ENCODE measurements at regions not wholly inside any gene's neighbourhood (a gene's known extent, or its start where the extent isn't known, plus 50 kb on each side); places are given as distances from the start of the nearest gene placed in this dataset.
"Not testable (repeated sequence)": the region's sequence is repeated elsewhere in the genome, so short reads cannot be mapped to it uniquely, and the experiment has no call there.

DNA sequence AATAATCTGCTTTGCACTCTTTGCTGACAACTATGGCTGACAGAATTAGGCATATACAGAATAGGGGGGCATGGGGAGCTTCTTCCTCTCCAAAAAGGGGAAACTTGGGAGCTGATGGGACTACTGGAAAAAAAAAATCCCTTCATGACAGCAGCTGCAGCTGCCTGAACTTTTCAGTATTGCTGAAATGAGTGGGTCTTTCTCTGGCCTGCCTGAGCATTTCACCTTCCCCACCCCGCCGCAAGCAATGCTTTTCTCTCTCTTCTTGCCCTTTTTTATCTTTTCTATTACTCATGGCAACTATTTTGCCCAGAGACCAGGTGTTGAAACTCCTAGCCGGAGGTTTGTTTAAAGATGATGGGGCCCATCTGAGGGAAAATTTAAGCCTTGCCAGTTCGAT is 244.9 kb downstream of the SEMA3D start:
- DNase-seq (ENCODE audit: low spot score): no peak

DNA sequence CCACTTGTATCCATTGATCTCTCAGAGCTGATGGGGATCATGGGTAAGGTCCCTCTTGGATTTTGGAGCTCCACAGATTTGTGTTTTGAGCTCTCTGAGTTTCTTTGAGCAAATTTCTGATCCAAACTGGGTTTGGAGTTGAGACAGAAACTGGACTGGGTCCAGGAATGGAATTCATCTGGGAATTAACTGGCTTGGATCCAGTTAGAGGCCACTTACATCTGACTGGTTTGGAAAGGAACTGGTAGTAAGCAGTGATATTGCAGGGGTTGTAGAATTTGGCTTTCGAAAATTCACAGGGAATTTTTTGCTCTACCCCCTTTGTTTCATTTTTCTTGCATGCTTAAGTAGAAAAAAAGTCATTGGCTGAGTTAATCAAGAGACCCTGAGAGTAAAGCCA is 245.6 kb downstream of the SEMA3D start:
- no peak for DNase-seq (ENCODE audit: low spot score)

DNA sequence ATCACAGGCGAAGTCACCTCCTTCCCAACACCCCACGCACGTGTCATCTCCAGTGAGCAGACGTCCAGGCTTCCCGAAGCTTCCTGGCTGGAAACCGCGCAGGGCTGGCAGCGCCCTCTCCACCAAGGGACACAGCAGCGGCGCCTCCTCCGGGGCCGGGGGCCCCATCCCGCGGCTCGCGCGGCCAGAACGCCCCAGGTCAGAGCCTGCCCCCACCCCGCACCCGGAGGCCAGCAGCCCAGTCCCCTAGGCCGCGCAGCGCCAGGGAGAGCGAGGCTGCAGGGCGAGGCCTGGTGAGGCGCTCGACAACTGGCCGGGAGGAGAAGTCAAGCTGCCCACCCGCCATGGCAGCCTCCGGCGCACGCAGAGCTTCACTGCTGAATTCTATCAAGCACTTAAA is 247.0 kb downstream of the SEMA3D start:
- DNase-seq (ENCODE audit: low spot score): no peak

DNA sequence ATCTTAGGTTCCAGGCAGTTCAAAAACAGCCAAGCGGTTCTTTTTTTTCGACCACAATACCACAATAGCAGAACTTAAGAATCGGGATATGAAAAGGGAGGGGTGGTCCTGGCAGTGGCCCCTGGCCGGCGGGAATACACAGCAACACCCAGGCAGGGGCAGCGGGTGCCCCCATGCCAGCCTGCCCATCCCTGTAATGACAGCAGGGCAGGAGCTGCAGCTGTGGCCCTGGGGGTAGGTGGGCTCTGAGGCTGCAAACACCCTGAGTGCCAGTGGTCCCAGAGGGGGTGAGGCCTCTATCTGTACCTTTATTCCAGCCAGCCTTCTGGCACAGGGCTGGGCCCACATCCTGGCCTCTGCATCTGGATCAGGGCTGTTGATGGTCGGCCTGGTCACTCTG is 247.4 kb downstream of the SEMA3D start:
- no peak for DNase-seq (ENCODE audit: low spot score)

DNA sequence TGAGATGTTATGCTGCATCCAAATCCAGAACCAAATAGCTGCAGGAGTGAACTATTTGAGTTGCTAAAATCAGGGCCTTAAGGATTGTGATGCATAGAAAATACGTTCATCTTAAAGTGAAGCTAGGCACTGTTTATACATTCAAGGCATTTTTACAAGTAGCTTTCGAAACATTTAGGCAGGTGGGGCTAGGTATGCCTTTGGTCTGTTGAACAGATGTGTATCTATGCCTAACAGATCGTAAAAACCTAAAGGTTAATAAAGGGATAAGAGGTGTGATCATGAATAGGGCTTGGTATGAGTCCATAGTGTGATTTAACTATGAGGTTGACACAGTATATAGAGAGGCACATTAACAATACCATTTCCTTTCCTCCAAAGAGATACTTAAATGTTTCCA is 262.5 kb downstream of the SEMA3D start:
- no peak for DNase-seq (ENCODE audit: low spot score)

DNA sequence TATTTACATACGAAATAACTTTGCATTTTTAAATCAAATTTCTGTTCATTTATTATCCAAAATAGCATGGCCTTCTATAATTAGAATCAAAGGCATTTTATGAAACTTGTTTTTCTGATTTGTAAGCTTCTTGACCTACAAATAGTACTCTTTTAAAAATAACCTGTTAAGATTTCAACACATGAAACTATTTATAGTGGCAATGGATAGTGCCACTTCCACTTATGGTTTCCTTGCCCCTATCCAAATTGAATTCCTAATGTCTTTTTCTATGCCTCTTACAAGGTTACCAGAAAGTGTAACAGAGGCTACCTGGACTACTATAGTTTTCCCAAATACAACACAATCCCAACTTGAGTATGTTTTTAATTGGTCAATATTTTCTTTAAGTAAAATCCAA is 263.5 kb downstream of the SEMA3D start:
- no peak for DNase-seq (ENCODE audit: low spot score)

DNA sequence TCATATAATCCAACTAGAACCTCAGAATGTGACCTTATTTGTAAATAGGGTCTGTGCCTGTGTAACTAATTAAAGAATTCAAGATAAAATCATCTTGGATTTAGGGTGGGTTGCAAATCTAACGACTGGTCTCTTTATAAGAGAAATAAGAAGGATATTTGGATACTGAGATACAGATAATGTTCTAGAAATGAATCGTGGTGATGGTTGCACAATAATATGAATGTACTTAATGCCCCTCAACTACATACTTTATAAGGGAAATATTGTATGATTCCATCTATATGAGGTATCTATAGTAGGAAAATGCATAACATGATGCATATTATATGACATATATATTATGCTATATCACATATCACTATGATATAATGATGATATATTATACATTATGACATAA is 265.7 kb downstream of the SEMA3D start:
- DNase-seq (ENCODE audit: low spot score): no peak

DNA sequence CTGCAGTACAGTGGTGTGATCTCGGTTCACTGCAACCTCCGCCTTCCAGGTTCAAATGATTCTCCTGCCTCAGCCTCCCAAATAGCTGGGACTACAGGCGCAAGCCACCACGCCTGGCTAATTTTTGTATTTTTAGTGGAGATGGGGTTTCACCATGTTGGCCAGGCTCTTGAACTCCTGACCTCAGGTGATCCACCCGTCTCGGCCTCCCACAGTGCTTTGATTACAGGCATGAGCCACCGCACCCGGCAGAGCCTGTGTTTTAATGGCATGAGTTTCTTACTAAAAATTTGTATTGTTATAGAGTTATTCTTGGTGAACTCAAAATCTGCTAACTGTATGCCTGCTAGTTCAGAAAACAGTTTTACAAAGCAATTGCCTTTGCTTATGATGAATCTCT is 269.9 kb downstream of the SEMA3D start:
- not testable (repeated sequence) for DNase-seq (ENCODE audit: low spot score)

DNA sequence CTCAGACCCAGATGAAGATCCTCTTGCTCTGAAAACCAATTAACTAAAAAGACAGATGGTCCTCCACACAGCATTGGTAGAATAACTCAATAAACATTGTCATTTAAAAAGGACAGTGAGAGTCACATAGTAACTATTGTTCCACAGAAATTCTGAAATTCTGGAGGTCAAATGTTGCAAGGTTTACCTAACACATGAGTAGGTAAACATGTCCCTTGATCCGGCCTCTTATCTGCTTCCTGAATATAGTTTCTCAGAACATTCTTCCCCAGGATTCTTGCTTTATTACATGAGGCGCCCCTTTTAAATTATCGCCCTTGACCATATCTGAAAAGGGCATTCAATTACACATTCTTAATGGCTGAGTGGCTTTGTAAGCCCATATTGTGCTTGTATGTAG is 270.7 kb downstream of the SEMA3D start:
- no peak for DNase-seq (ENCODE audit: low spot score)

DNA sequence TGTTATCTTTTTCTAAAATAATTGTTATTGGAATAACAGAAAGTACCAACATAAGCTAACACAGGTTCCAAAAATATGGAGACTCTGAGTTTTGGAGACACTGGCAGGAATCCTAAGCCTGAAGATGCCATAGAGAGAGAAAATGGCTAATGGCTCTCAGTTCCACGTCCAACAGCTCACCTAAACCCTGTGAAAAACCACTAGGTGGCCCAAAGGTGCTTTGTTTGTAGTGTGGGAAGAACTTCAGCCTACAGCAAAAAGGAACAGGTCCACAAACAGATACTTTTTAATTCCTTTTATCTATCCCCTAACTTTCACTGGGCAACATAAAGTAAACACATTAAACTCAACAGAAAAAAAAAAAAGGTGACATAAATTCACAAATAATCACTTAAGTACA is 272.3 kb downstream of the SEMA3D start:
- no peak for DNase-seq (ENCODE audit: low spot score)

DNA sequence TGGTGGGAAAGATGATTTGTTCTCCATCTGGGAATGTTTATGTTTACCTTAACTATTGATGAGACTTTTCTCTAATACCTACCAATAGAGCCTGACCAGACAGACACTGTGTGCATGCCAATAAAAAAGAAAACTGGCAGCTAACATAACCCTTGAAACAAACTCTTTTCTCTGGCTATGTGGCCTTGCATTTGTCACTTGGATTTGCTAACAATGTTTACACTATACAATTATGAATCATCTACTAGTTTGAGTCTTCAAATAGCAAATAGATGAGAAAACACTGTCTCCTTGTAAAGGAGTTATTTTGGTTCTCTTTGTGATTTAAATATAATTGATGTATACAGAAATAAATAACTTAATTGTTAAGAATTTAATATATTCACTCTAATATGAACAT is 273.1 kb downstream of the SEMA3D start:
- DNase-seq (ENCODE audit: low spot score): no peak

DNA sequence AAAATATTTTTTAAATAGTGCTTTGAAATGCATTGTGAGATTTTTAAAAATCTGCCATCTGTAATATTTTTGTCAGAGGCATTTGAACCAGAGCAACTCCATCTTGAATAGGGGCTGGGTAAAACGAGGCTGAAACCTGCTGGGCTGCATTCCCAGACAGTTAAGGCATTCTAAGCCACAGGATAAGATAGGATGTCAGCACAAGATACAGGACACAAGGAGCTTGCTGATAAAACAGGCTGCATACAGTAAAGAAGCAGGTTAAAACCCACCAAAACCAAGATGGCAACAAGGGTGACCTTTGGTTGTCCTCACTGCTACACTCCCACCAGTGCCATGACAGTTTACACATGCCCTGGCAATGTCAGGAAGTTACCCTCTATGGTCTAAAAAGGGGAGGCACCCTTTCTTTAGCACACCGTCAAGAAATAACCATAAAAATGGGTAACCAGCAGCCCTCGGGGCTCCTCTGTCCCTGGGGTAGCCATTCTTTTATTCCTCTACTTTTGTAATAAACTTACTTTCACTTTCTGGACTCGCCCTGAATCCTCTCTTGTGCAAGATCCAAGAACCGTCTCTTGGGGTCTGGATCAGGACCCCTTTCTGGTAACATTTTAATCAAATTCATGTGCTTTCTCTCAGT is 273.7 kb downstream of the SEMA3D start:
- DNase-seq (ENCODE audit: low spot score): no peak

DNA sequence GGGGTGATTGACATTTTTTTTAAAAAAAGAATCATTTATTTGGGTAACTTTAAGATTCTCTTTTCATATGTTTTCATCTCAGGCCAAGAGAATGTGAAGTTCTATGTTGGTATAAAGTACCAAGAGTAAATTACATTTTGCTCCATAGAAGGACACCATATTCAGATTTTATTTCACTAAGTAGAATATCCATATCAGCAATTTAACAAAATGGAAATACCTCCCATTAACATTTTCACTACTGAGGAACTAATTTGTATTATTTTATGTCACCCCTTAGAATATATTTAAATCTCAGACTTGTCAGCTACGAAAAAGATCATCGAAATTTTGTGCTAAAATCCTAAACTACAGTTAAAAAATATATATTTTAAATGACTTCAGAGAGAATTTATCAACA is 274.3 kb downstream of the SEMA3D start:
- no peak for DNase-seq (ENCODE audit: low spot score)

DNA sequence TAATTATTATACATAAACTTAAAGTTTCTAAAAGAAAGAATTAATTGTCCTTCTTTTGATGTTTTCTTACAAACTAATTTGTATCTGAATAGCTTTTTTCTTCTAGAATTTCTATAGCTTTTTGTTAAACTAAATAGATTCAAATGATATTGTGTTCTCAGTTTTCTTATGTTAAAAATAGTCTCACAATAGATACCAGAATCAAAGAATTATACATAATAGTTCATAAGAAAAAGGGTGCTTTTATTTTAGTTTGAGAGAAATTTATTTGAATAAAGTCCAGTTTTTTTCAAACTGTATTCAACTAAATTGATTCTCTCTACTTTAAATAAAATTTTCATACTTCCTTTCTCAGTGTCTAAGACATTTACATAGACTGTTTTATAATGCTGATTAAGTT is 274.8 kb downstream of the SEMA3D start:
- DNase-seq (ENCODE audit: low spot score): no peak

DNA sequence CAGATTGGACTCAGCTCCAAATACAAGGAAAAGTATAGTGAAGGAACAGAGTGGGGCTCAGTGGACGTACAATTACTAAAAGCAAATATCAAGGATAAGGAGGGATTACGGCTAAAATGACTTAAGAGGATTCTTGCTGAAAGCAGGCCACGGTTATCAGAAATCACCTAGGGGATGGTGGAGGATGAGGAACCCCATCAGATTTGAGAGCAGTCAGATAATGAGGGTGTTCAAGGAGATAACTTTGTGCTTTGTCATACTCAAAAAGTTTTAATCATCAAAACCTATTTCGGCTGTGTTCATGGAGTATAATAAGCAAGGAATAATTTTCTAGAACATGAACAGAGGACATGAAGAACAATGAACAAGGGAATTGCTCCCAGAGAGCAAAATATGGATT is 275.8 kb downstream of the SEMA3D start:
- no peak for DNase-seq (ENCODE audit: low spot score)

DNA sequence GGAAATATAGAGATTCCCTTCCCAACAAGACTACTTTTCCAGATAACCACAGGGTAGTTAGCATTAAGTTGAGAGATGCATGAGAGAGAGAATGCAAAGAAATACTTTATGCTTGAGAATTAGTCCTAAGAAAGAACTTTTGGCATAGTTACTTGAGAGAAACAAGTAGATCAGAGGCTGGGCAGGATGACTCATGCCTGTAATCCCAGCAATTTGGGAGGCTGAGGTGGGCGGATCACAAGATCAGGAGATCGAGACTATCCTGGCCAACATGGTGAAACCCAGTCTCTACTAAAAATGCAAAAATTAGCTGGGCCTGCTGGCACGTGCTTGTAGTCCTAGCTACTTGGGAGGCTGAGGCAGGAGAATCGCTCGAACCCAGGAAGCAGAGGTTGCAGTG is 276.5 kb downstream of the SEMA3D start:
- DNase-seq (ENCODE audit: low spot score): not testable (repeated sequence)

DNA sequence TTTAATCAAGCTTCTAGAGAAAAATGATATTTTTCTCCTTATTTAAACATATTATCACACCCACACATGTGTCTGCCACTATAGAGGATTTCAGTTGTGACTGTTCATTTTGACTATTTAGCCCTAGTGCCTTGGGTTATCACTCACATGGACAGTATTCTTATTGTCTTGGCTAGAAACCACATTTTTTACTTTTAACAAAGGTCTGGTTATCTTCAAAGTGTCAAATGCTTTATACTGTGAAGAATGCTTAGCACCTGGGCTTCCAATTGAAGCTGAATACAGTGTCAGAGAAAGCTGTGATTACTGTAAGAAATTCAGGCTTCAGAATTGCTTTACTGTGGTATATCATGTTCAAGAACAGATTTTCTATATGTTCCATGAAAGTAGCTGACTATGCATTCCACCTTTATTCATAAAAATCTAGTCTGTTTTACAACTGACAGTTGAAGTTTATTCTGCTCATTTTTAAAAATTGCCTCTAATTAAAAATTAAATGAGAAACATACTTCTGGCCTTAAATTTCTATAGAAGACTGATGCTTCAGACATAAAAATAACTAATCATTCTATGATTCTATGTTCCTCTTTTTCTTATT is 278.6 kb downstream of the SEMA3D start:
- no peak for DNase-seq (ENCODE audit: low spot score)

DNA sequence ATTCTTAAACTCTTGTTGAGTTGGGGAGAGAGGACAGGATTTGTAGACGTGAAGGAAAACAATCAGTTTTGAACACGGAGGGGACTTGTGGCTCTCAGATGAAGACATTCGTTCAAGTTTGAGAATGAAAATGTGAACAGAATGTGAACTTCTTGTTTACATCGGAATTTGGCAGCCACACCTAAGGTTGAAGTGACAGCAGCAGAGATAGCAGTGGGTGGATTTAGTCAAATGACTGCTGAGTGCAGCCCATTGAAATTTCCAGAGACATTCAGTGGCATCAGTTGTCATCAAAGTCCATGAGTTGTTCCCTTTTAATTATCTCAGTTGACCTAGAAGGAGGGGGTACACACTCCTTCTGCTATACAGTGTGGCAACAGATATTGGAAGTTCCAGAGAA is 280.0 kb downstream of the SEMA3D start:
- DNase-seq (ENCODE audit: low spot score): no peak

DNA sequence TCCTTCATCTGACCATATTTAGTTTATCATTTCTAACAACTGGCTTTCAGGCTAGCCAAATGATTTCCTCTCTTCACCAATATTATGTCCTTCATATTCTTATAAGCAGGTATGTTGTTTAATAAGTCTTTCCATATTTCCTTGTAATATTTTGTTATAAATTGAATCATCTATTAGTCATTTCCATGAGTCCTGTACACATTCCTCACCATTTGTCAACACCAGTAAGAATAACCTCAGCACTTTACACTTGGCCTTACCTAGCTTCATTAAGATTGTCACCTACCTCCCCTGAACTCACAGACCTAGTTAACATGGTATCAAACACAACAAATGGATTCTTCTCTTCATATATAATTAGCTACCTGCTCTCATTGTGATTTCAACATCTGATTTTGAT is 282.3 kb downstream of the SEMA3D start:
- DNase-seq (ENCODE audit: low spot score): peak; percentile 6

DNA sequence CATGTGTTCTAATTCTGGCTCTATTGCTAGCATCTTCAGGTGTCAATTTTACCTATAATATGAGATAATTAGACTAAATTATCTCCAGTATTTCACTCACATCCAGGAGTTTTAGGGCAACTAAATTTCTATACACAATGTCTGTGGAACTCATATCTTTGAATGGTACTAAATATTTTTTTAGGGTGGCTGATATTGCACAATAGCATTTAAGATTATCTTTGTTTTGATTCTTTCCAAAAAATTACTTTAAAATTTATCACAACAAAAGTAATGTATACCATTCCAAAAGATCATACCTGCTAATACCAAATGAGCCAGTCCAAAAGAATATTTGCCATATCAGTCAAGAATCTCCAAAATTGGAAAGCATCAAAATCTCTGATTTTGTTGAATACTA is 285.5 kb downstream of the SEMA3D start:
- no peak for DNase-seq (ENCODE audit: low spot score)

DNA sequence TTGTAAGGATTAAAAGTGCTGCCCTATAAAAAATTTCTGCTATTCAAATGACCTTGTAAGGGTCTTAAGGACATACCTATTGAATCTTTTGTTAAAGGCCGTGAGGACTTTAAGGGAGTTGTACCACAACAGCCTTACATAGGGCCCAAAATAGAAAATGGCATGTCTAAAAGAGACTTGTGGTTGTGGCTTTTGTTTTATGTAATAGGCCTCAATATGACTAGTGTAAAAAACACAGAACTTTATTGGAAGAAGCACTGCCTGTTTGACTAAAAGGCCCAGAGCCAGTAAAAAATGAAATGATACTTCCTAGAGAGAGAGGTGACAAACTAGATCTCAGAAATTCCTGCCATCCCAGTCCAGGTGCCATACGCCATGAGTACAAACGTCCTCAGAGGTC is 286.6 kb downstream of the SEMA3D start:
- no peak for DNase-seq (ENCODE audit: low spot score)

DNA sequence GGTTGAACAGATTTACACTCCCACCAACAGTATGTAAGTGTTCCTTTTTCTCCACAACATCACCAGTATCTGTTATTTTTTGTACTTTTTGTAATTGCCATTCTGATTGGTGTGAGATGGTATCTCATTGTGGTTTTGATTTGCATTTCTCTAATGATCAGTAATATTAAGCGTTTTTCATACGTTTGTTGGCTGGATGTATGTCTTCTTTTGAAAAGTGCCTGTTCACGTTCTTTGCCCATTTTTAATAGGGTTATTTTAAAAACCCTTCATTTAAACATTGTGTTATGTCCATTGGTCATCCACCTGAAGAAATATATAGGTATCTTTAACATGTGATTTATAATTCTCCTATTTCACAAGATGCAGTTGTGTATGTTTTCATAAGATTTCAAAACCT is 291.3 kb downstream of the SEMA3D start:
- DNase-seq (ENCODE audit: low spot score): no peak

DNA sequence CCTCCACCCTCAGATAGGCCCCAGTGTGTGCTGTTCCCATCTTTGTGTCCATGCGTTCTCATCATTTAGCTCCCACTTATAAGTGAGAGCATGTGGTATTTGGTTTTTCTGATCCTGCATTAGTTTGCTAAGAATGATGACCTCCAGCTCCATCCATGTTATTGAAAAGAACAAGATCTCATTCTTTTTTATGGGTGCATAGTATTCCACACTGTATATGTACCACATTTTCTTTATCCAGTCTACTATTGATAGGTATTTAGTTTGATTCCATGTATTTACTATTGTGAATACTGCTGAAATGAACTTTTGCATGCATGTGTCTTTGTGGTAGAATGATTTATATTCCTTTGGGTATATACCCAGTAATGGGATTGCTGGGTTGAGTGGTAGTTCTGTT is 303.3 kb downstream of the SEMA3D start:
- not testable (repeated sequence) for DNase-seq (ENCODE audit: low spot score)

DNA sequence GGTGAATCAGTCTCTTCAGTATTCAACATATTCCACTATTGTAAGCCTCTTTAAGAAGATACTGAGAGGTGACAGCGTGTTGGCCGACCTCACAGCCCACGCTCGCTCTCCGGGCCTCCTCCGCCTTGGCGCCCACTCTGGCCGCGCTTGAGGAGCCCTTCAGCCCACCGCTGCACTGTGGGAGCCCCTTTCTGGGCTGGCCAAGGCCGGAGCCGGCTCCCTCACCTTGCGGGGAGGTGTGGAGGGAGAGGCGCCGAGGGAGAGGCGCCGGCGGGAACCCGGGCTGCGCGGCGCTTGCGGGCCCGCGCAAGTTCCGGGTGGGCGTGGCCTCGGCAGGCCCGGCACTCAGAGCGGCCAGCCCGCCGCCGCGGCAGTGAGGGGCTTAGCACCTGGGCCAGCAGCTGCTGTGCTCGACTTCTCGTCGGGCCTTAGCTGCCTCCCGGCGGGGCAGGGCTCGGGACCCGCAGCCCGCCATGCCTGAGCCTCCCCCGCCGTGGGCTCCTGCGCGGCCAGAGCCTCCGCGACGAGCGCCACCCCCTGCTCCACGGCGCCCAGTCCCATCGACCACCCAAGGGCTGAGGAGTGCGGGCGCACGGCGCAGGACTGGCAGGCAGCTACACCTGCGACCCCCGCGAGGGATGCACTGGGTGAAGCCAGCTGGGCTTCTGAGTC is 306.4 kb downstream of the SEMA3D start:
- DNase-seq (ENCODE audit: low spot score): not testable (repeated sequence)
